ENCODE measurements at regions not wholly inside any gene's neighbourhood (a gene's known extent, or its start where the extent isn't known, plus 50 kb on each side); places are given as distances from the start of the nearest gene placed in this dataset.

DNA sequence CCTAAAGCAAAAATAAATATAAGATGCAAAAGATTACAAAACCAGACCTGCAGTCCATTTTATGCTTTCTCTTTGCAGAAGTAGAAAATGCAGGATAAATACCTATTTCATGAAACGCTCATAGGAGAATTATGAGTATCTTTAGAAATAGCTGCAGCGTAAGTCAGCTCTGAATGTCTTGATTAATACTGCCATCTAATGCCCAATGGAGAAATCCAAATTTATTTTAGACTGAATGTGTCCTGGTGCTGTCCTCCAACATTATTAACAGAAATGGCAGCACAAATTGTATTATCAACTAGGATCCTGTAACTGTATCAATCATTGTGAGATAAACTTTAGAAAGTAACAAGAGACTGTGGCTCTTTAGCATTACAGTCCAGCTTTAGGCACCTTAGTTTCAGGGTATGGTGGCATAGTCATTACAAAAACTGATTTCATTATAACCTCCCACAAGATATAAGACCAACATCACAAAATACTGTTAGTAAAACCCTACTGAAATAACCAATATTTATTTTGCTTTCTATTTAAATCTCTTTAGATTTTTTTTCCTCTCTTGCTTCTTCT is 162.1 kb upstream of the MIR17HG start:
- H3K9me3 ChIP-seq, result no peaks in the 10 kb centered on the region
- intact Hi-C loops (cut with DNase I), result no loop called here
- DNase-seq (ENCODE audit: extremely low spot score in 2 of 2), result no peak
- H3K27ac ChIP-seq, result no peak overlapping the region
- H3K36me3 ChIP-seq, result no peaks in the 10 kb centered on the region
- no peak overlapping the region for H3K4me3 ChIP-seq
- TF ChIP-seq POLR2A (IDR thresholded peaks at IDR 0.05) (no peak), POLR2AphosphoS5 (IDR thresholded peaks at IDR 0.05; ENCODE audit: insufficient read depth in 1 of 2, low read depth in 1 of 2) (no peak)
- TF ChIP-seq, protein P1, sequence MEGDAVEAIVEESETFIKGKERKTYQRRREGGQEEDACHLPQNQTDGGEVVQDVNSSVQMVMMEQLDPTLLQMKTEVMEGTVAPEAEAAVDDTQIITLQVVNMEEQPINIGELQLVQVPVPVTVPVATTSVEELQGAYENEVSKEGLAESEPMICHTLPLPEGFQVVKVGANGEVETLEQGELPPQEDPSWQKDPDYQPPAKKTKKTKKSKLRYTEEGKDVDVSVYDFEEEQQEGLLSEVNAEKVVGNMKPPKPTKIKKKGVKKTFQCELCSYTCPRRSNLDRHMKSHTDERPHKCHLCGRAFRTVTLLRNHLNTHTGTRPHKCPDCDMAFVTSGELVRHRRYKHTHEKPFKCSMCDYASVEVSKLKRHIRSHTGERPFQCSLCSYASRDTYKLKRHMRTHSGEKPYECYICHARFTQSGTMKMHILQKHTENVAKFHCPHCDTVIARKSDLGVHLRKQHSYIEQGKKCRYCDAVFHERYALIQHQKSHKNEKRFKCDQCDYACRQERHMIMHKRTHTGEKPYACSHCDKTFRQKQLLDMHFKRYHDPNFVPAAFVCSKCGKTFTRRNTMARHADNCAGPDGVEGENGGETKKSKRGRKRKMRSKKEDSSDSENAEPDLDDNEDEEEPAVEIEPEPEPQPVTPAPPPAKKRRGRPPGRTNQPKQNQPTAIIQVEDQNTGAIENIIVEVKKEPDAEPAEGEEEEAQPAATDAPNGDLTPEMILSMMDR (IDR thresholded peaks at IDR 0.05), result no peak
- no peaks in the 10 kb centered on the region for H3K4me1 ChIP-seq
- H3K27me3 ChIP-seq, result no peaks in the 10 kb centered on the region

DNA sequence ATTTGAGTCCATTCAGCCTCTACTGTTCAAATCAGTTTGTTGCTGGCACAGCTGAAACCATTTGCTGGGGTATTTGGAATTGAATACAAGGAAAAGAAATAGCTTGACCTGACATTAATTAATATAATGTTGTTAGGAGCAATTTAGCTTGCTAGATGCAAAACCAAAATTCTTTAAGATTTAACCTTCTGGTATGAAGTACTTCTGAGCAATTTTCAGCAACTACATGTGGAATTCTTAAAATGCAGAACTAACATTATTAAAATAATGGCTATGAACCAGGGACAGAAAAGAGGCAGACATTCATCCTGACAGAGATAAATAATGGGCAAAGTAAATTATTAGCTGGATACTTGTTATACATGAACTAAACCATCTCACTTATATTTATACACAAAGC is 160.0 kb upstream of the MIR17HG start:
- Histone ChIP-seq H3K9me3 (no peaks in the 10 kb centered on the region), H3K27ac (no peak overlapping the region), H3K36me3 (no peaks in the 10 kb centered on the region), H3K27me3 (no peaks in the 10 kb centered on the region), H3K4me3 (no peak overlapping the region), H3K4me1 (no peaks in the 10 kb centered on the region)
- TF ChIP-seq POLR2AphosphoS5 (IDR thresholded peaks at IDR 0.05; ENCODE audit: insufficient read depth in 1 of 2, low read depth in 1 of 2), result no peak
- TF ChIP-seq, protein P1 (IDR thresholded peaks at IDR 0.05), result no peak
- TF ChIP-seq POLR2A (IDR thresholded peaks at IDR 0.05), result no peak
- intact Hi-C loops (cut with DNase I), result no loop called here
- DNase-seq (ENCODE audit: extremely low spot score in 2 of 2), result no peak

DNA sequence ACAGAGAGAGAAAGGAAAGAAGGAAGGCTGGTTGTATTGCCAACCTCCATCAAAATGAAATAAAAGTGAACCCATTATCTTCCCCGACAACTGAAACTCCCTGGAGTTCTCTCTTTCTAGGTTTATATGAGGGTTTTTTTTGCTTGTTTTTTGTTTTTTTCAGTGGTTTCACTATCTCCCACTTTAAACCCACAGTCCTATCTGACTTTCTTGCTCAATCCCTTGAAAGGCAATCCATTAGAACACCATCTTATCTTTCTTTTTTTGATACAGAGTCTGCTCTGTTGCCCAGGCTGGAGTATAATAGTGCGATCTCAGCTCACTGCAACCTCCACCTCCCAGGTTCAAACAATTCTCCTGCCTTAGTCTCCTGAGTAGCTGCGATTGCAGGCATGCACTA is 158.0 kb upstream of the MIR17HG start:
- no peaks in the 10 kb centered on the region for H3K9me3 ChIP-seq
- H3K4me3 ChIP-seq, result no peak overlapping the region
- H3K27me3 ChIP-seq, result no peaks in the 10 kb centered on the region
- no peak overlapping the region for H3K27ac ChIP-seq
- intact Hi-C loops (cut with DNase I), result no loop called here
- no peak for TF ChIP-seq POLR2A (IDR thresholded peaks at IDR 0.05)
- TF ChIP-seq POLR2AphosphoS5 (IDR thresholded peaks at IDR 0.05; ENCODE audit: insufficient read depth in 1 of 2, low read depth in 1 of 2), result no peak
- TF ChIP-seq, protein P1 (IDR thresholded peaks at IDR 0.05), result no peak
- no peak for DNase-seq (ENCODE audit: extremely low spot score in 2 of 2)
- no peaks in the 10 kb centered on the region for H3K36me3 ChIP-seq
- H3K4me1 ChIP-seq, result no peaks in the 10 kb centered on the region

DNA sequence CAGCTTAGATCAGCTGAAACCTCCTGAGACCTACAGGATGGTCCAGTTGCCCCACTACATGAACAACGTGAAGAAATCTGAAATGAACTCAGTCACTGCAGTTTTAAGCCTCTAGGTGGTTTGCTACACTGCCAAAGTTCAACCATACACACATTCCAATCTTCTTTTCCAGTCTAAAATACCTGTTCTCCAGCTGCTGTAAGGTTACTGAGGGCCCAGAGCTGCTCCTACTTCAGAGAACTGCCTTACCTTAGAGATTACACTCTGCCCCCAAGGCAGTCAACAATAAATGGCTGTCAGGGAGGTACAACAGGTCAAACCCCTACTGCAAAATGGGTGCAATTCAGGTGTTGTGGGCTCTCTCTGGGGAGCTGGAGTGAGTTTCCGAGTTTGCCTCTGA is 154.1 kb upstream of the MIR17HG start:
- Histone ChIP-seq H3K36me3 (no peaks in the 10 kb centered on the region), H3K4me1 (no peaks in the 10 kb centered on the region), H3K4me3 (no peak overlapping the region), H3K9me3 (no peaks in the 10 kb centered on the region), H3K27ac (no peak overlapping the region), H3K27me3 (no peaks in the 10 kb centered on the region)
- intact Hi-C loops (cut with DNase I), result no loop called here
- TF ChIP-seq, protein P1 (IDR thresholded peaks at IDR 0.05), result no peak
- no peak for TF ChIP-seq POLR2AphosphoS5 (IDR thresholded peaks at IDR 0.05; ENCODE audit: insufficient read depth in 1 of 2, low read depth in 1 of 2)
- no peak for TF ChIP-seq POLR2A (IDR thresholded peaks at IDR 0.05)
- no peak for DNase-seq (ENCODE audit: extremely low spot score in 2 of 2)

DNA sequence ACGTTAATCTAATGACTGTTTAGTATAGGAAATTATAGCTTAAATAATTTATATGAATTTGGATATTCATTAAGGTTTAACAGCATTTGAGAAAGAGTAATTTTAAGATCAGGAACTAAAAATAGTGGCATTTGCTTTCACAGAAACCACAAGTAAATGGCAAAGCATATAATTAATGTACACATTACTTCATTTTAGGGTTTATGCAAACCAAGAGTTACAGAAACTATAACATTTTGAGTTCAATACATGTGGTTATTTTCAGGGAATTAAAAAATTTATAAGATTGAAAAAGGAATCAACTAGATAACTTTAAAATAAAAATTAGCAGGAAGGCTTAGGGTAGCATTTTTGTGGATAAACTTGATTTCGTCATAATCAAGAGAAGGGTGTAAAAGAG is 151.7 kb upstream of the MIR17HG start:
- H3K27ac ChIP-seq, result no peak overlapping the region
- H3K36me3 ChIP-seq, result no peaks in the 10 kb centered on the region
- DNase-seq (ENCODE audit: extremely low spot score in 2 of 2), result no peak
- H3K4me3 ChIP-seq, result no peak overlapping the region
- H3K4me1 ChIP-seq, result no peaks in the 10 kb centered on the region
- no peaks in the 10 kb centered on the region for H3K27me3 ChIP-seq
- TF ChIP-seq, protein P1 (IDR thresholded peaks at IDR 0.05), result no peak
- TF ChIP-seq POLR2A (IDR thresholded peaks at IDR 0.05), result no peak
- no peak for TF ChIP-seq POLR2AphosphoS5 (IDR thresholded peaks at IDR 0.05; ENCODE audit: insufficient read depth in 1 of 2, low read depth in 1 of 2)
- H3K9me3 ChIP-seq, result no peaks in the 10 kb centered on the region
- intact Hi-C loops (cut with DNase I), result no loop called here

Data from vagina (tissue), 2 donors.